ENCODE measurements at regions not wholly inside any gene's neighbourhood (a gene's known extent, or its start where the extent isn't known, plus 50 kb on each side); places are given as distances from the start of the nearest gene placed in this dataset.

DNA sequence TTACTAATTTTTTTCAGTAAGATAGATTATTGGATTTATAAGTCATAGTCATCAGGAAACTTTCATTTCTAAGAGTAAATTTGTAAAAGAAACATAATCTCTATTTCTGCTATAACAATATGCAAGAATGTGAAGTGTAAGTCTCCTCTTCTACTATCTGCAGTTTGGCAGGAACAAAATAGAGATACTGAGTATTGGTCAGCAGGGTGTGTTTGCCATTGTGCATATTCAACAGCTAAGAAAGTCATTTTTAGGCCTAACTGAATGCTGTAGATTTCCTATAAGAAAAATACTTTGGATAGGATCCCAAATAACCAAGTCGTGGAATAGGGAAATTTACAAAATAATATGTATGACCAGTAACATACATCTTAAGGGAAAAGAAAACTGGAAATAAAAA lies 253.3 kb upstream of the EPHA5 start:
- TF ChIP-seq, protein P1, sequence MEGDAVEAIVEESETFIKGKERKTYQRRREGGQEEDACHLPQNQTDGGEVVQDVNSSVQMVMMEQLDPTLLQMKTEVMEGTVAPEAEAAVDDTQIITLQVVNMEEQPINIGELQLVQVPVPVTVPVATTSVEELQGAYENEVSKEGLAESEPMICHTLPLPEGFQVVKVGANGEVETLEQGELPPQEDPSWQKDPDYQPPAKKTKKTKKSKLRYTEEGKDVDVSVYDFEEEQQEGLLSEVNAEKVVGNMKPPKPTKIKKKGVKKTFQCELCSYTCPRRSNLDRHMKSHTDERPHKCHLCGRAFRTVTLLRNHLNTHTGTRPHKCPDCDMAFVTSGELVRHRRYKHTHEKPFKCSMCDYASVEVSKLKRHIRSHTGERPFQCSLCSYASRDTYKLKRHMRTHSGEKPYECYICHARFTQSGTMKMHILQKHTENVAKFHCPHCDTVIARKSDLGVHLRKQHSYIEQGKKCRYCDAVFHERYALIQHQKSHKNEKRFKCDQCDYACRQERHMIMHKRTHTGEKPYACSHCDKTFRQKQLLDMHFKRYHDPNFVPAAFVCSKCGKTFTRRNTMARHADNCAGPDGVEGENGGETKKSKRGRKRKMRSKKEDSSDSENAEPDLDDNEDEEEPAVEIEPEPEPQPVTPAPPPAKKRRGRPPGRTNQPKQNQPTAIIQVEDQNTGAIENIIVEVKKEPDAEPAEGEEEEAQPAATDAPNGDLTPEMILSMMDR (conservative IDR thresholded peaks at IDR 0.05; ENCODE audit: low read depth, low read length): no peak
- TF ChIP-seq EZH2 (IDR thresholded peaks at IDR 0.05; ENCODE audit: borderline replicate concordance, low read depth, low read length, poor library complexity, severe bottlenecking): no peak
